PC-9 (cell line): ENCODE measurements at regions not wholly inside any gene's neighbourhood (a gene's known extent, or its start where the extent isn't known, plus 50 kb on each side); places are given as distances from the start of the nearest gene placed in this dataset.

Experiments used
- EZH2 ChIP-seq: fragments of 200-600 bp; sonication (generic); IDR thresholded peaks from 2 replicates; pipeline ENCODE4 v1.8.0; 2017; ENCODE audit warnings: antibody characterized with exemption, low read depth
- TF ChIP-seq, protein P1 (sequence below): fragments of 200-600 bp; sonication (generic); conservative IDR thresholded peaks from 2 replicates; pipeline ENCODE4 v1.6.1; 2017; ENCODE audit warnings: mixed run types, antibody characterized with exemption, mild to moderate bottlenecking, moderate library complexity

DNA sequence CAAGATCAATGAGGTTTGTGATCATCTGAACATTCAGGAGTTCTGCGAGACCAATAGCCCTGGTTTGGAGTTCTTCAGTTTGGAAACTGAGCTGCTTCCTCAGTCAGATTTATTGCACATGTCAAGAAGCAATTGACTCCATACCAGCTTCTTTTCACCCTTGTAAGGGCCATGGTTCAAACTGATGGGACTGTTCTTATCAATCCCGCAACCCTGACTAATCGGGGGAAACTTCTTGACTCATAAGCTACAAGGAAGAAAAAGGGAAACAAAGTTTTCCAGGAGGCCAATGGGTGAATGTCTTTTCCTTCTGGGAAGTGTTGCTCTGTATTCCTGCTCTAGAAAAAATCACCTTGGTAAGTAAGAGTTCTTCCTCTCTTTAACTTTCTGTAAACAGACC is 187.9 kb downstream of the MIS18A start:
- TF ChIP-seq, protein P1, sequence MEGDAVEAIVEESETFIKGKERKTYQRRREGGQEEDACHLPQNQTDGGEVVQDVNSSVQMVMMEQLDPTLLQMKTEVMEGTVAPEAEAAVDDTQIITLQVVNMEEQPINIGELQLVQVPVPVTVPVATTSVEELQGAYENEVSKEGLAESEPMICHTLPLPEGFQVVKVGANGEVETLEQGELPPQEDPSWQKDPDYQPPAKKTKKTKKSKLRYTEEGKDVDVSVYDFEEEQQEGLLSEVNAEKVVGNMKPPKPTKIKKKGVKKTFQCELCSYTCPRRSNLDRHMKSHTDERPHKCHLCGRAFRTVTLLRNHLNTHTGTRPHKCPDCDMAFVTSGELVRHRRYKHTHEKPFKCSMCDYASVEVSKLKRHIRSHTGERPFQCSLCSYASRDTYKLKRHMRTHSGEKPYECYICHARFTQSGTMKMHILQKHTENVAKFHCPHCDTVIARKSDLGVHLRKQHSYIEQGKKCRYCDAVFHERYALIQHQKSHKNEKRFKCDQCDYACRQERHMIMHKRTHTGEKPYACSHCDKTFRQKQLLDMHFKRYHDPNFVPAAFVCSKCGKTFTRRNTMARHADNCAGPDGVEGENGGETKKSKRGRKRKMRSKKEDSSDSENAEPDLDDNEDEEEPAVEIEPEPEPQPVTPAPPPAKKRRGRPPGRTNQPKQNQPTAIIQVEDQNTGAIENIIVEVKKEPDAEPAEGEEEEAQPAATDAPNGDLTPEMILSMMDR: no peak
- no peak for TF ChIP-seq EZH2
